ENCODE measurements at regions not wholly inside any gene's neighbourhood (a gene's known extent, or its start where the extent isn't known, plus 50 kb on each side); places are given as distances from the start of the nearest gene placed in this dataset.

- no peak for TF ChIP-seq CTCF (IDR thresholded peaks at IDR 0.05; ENCODE audit: insufficient read depth, low read length, poor library complexity, severe bottlenecking)
- Histone ChIP-seq H3K27me3 (replicated peaks; ENCODE audit: control insufficient read depth, insufficient read depth, low read length) (no peaks in the 10 kb centered on the region), H3K4me3 (replicated peaks; ENCODE audit: low read depth, low read length) (no peak overlapping the region), H3K36me3 (ENCODE audit: control insufficient read depth, insufficient read depth, low read length) (no peaks in the 10 kb centered on the region)
- DNase-seq (ENCODE audit: extremely low read depth, insufficient read length), result no peak
Observed at GRCh38 chr1:239758756-239759155, 332.9 kb upstream of the FMN2 start.

- H3K36me3 ChIP-seq (ENCODE audit: control insufficient read depth, insufficient read depth, low read length), result no peaks in the 10 kb centered on the region
- H3K4me3 ChIP-seq (replicated peaks; ENCODE audit: low read depth, low read length), result no peak overlapping the region
- no peak for TF ChIP-seq CTCF (IDR thresholded peaks at IDR 0.05; ENCODE audit: insufficient read depth, low read length, poor library complexity, severe bottlenecking)
- no peak for DNase-seq (ENCODE audit: extremely low read depth, insufficient read length)
- no peaks in the 10 kb centered on the region for H3K27me3 ChIP-seq (replicated peaks; ENCODE audit: control insufficient read depth, insufficient read depth, low read length)
Observed at GRCh38 chr1:239761509-239761908, 330.2 kb upstream of the FMN2 start.

- Histone ChIP-seq H3K27me3 (replicated peaks; ENCODE audit: control insufficient read depth, insufficient read depth, low read length) (no peaks in the 10 kb centered on the region), H3K36me3 (ENCODE audit: control insufficient read depth, insufficient read depth, low read length) (no peaks in the 10 kb centered on the region), H3K4me3 (replicated peaks; ENCODE audit: low read depth, low read length) (no peak overlapping the region)
- no peak for DNase-seq (ENCODE audit: extremely low read depth, insufficient read length)
- TF ChIP-seq CTCF (IDR thresholded peaks at IDR 0.05; ENCODE audit: insufficient read depth, low read length, poor library complexity, severe bottlenecking), result no peak
Observed at GRCh38 chr1:239763850-239764249, 327.8 kb upstream of the FMN2 start.

- Histone ChIP-seq H3K4me3 (replicated peaks; ENCODE audit: low read depth, low read length) (no peak overlapping the region), H3K36me3 (ENCODE audit: control insufficient read depth, insufficient read depth, low read length) (no peaks in the 10 kb centered on the region), H3K27me3 (replicated peaks; ENCODE audit: control insufficient read depth, insufficient read depth, low read length) (no peaks in the 10 kb centered on the region)
- no peak for TF ChIP-seq CTCF (IDR thresholded peaks at IDR 0.05; ENCODE audit: insufficient read depth, low read length, poor library complexity, severe bottlenecking)
- no peak for DNase-seq (ENCODE audit: extremely low read depth, insufficient read length)
Observed at GRCh38 chr1:239764546-239764945, 327.1 kb upstream of the FMN2 start.

GRCh38 chr1:239765163-239765562 is 326.5 kb upstream of the FMN2 start:
- Histone ChIP-seq H3K4me3 (replicated peaks; ENCODE audit: low read depth, low read length) (no peak overlapping the region), H3K27me3 (replicated peaks; ENCODE audit: control insufficient read depth, insufficient read depth, low read length) (no peaks in the 10 kb centered on the region), H3K36me3 (ENCODE audit: control insufficient read depth, insufficient read depth, low read length) (no peaks in the 10 kb centered on the region)
- TF ChIP-seq CTCF (IDR thresholded peaks at IDR 0.05; ENCODE audit: insufficient read depth, low read length, poor library complexity, severe bottlenecking), result no peak
- no peak for DNase-seq (ENCODE audit: extremely low read depth, insufficient read length)

GRCh38 chr1:239771550-239771949 is 320.1 kb upstream of the FMN2 start:
- no peak for TF ChIP-seq CTCF (IDR thresholded peaks at IDR 0.05; ENCODE audit: insufficient read depth, low read length, poor library complexity, severe bottlenecking)
- no peak overlapping the region for H3K4me3 ChIP-seq (replicated peaks; ENCODE audit: low read depth, low read length)
- H3K27me3 ChIP-seq (replicated peaks; ENCODE audit: control insufficient read depth, insufficient read depth, low read length), result no peaks in the 10 kb centered on the region
- no peaks in the 10 kb centered on the region for H3K36me3 ChIP-seq (ENCODE audit: control insufficient read depth, insufficient read depth, low read length)
- DNase-seq (ENCODE audit: extremely low read depth, insufficient read length), result no peak
